Renal cortical epithelial cell (primary cell): ENCODE measurements at regions not wholly inside any gene's neighbourhood (a gene's known extent, or its start where the extent isn't known, plus 50 kb on each side); places are given as distances from the start of the nearest gene placed in this dataset.

Experiments
- DNase-seq: peaks from one replicate; pipeline ENCODE4 v3.0.0-alpha.2; 2011; ENCODE audit warnings: low read depth

DNA sequence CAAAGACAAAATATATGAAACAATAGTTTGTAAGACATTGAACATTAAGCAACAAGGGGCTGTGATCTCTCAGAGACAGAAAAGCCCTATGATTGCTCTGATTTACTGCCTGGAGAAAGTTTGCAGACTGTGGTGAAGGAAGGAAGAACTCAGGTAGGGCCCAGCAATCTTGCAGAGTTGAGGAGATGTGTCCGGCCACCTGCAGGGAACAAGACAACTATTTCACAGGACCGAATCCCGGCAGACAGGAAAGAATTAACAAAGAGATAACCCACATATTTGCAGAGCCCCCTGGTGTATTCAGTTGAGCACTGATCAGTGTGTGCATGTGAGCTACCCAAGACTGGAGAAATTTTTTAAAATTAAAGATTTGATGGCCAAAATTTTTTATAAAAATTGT is 58.3 kb upstream of the FMN2 start:
- no peak for DNase-seq

DNA sequence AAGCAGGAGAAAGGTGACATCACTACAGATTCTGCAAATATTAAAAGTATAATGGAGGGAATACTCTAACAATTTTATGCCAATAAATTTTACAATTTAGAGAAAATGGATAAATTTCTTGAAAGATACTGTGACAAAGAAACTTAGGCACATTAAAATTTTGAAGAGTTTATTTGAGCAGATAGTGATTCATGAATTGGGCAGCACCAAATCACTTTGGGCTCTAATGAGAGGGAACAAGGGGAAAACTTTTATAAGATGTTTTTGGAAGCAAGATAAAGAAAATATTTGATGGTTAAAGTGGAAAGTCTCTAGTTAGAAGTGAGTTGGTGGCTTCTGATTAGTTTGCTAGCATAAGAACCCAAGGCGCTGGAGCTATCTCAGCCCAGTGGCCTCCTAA is 55.2 kb upstream of the FMN2 start:
- no peak for DNase-seq
